ENCODE measurements at regions not wholly inside any gene's neighbourhood (a gene's known extent, or its start where the extent isn't known, plus 50 kb on each side); places are given as distances from the start of the nearest gene placed in this dataset.

GRCh38 chr6:156650896-156651390 is 126.2 kb upstream of the ARID1B start:
- DNase-seq (ENCODE audit: extremely low read depth in 1 of 2, low read depth in 1 of 2): no peak

GRCh38 chr6:156648616-156649015 is 128.6 kb upstream of the ARID1B start:
- no peak for DNase-seq (ENCODE audit: extremely low read depth in 1 of 2, low read depth in 1 of 2)

GRCh38 chr6:156647991-156648390 is 129.2 kb upstream of the ARID1B start:
- DNase-seq (ENCODE audit: extremely low read depth in 1 of 2, low read depth in 1 of 2): no peak

- DNase-seq (ENCODE audit: extremely low read depth in 1 of 2, low read depth in 1 of 2): no peak
Observed at GRCh38 chr6:156647140-156647784, 129.9 kb upstream of the ARID1B start.

- DNase-seq (ENCODE audit: extremely low read depth in 1 of 2, low read depth in 1 of 2): no peak
Observed at GRCh38 chr6:156646496-156646895, 130.7 kb upstream of the ARID1B start.

GRCh38 chr6:156645097-156645496 is 132.1 kb upstream of the ARID1B start:
- no peak for DNase-seq (ENCODE audit: extremely low read depth in 1 of 2, low read depth in 1 of 2)

- no peak for DNase-seq (ENCODE audit: extremely low read depth in 1 of 2, low read depth in 1 of 2)
Observed at GRCh38 chr6:156639009-156639721, 138.0 kb upstream of the ARID1B start.

- no peak for DNase-seq (ENCODE audit: extremely low read depth in 1 of 2, low read depth in 1 of 2)
Observed at GRCh38 chr6:156638581-156638980, 138.6 kb upstream of the ARID1B start.

- DNase-seq (ENCODE audit: extremely low read depth in 1 of 2, low read depth in 1 of 2): no peak
Observed at GRCh38 chr6:156634951-156635371, 142.2 kb upstream of the ARID1B start.

GRCh38 chr6:156634048-156634447 is 143.1 kb upstream of the ARID1B start:
- DNase-seq (ENCODE audit: extremely low read depth in 1 of 2, low read depth in 1 of 2): no peak

GRCh38 chr6:156633291-156633690 is 143.9 kb upstream of the ARID1B start:
- DNase-seq (ENCODE audit: extremely low read depth in 1 of 2, low read depth in 1 of 2): no peak

- DNase-seq (ENCODE audit: extremely low read depth in 1 of 2, low read depth in 1 of 2): no peak
Observed at GRCh38 chr6:156630613-156631302, 146.4 kb upstream of the ARID1B start.

GRCh38 chr6:156628805-156629204 is 148.4 kb upstream of the ARID1B start:
- no peak for DNase-seq (ENCODE audit: extremely low read depth in 1 of 2, low read depth in 1 of 2)

GRCh38 chr6:156627524-156627923 is 149.7 kb upstream of the ARID1B start:
- no peak for DNase-seq (ENCODE audit: extremely low read depth in 1 of 2, low read depth in 1 of 2)

GRCh38 chr6:156622185-156622584 is 155.0 kb upstream of the ARID1B start:
- DNase-seq (ENCODE audit: extremely low read depth in 1 of 2, low read depth in 1 of 2): no peak

GRCh38 chr6:156620331-156620730 is 156.8 kb upstream of the ARID1B start:
- no peak for DNase-seq (ENCODE audit: extremely low read depth in 1 of 2, low read depth in 1 of 2)

- no peak for DNase-seq (ENCODE audit: extremely low read depth in 1 of 2, low read depth in 1 of 2)
Observed at GRCh38 chr6:156618600-156619205, 158.5 kb upstream of the ARID1B start.

- DNase-seq (ENCODE audit: extremely low read depth in 1 of 2, low read depth in 1 of 2): no peak
Observed at GRCh38 chr6:156617941-156618340, 159.2 kb upstream of the ARID1B start.

GRCh38 chr6:156617376-156617775 is 159.8 kb upstream of the ARID1B start:
- DNase-seq (ENCODE audit: extremely low read depth in 1 of 2, low read depth in 1 of 2): no peak

- no peak for DNase-seq (ENCODE audit: extremely low read depth in 1 of 2, low read depth in 1 of 2)
Observed at GRCh38 chr6:156616495-156616894, 160.7 kb upstream of the ARID1B start.

GRCh38 chr6:156613996-156614395 is 163.2 kb upstream of the ARID1B start:
- DNase-seq (ENCODE audit: extremely low read depth in 1 of 2, low read depth in 1 of 2): no peak
